Type B pancreatic cell (in vitro differentiated cells): ENCODE measurements at regions not wholly inside any gene's neighbourhood (a gene's known extent, or its start where the extent isn't known, plus 50 kb on each side); places are given as distances from the start of the nearest gene placed in this dataset.

Experiments
- DNase-seq: peaks from one replicate; pipeline ENCODE4 v3.0.0; 2021; ENCODE audit warnings: mixed read lengths; ENCODE audit not compliant: unreplicated experiment; ENCODE audit errors: extremely low spot score
- H3K27ac Mint-ChIP-seq: 2 replicates; pipeline ENCODE4 v1.8.0; 2021; ENCODE audit warnings: mild to moderate bottlenecking, mixed read lengths
- H3K27me3 Mint-ChIP-seq: 2 replicates; pipeline ENCODE4 v1.8.0; 2021; ENCODE audit warnings: mixed read lengths
- H3K36me3 Mint-ChIP-seq: 2 replicates; pipeline ENCODE4 v1.8.0; 2021; ENCODE audit warnings: mixed read lengths
- H3K4me1 Mint-ChIP-seq: one replicate; pipeline ENCODE4 v1.8.0; 2021; ENCODE audit warnings: mixed read lengths; ENCODE audit not compliant: unreplicated experiment
- H3K4me3 Mint-ChIP-seq: 2 replicates; pipeline ENCODE4 v1.8.0; 2021; ENCODE audit warnings: mild to moderate bottlenecking, mixed read lengths
- H3K9me3 Mint-ChIP-seq: 2 replicates; pipeline ENCODE4 v1.8.0; 2021; ENCODE audit warnings: mixed read lengths
- CTCF ChIP-seq: fragments of 200-600 bp; sonication (generic); conservative IDR thresholded peaks from 2 replicates; pipeline ENCODE4 v1.5.0; 2021; ENCODE audit warnings: antibody characterized with exemption, mild to moderate bottlenecking

- no peaks in the 10 kb centered on the region for H3K9me3 Mint-ChIP-seq
- H3K4me3 Mint-ChIP-seq = no peak overlapping the region
- H3K36me3 Mint-ChIP-seq = no peaks in the 10 kb centered on the region
- H3K4me1 Mint-ChIP-seq = peaks cover 17% of the 10 kb centered on the region
- no peak overlapping the region for H3K27ac Mint-ChIP-seq
- peaks cover 17% of the 10 kb centered on the region for H3K27me3 Mint-ChIP-seq
- TF ChIP-seq CTCF = no peak
- no peak for DNase-seq
Measured at GRCh38 chr6:132952031-132952867, 137.9 kb downstream of the RPS12 start.

GRCh38 chr6:132952986-132953385 is 138.6 kb downstream of the RPS12 start:
- no peaks in the 10 kb centered on the region for H3K9me3 Mint-ChIP-seq
- no peak for TF ChIP-seq CTCF
- no peak for DNase-seq
- H3K27ac Mint-ChIP-seq = no peak overlapping the region
- H3K4me3 Mint-ChIP-seq = no peak overlapping the region
- H3K36me3 Mint-ChIP-seq = no peaks in the 10 kb centered on the region
- H3K4me1 Mint-ChIP-seq = peaks cover 17% of the 10 kb centered on the region
- peaks cover 23% of the 10 kb centered on the region for H3K27me3 Mint-ChIP-seq

- TF ChIP-seq CTCF = no peak
- Mint-ChIP-seq H3K27ac (no peak overlapping the region), H3K27me3 (peaks cover 32% of the 10 kb centered on the region), H3K4me1 (peaks cover 17% of the 10 kb centered on the region), H3K4me3 (no peak overlapping the region), H3K36me3 (no peaks in the 10 kb centered on the region), H3K9me3 (no peaks in the 10 kb centered on the region)
- DNase-seq = no peak
Measured at GRCh38 chr6:132954222-132954621, 139.9 kb downstream of the RPS12 start.

- no peaks in the 10 kb centered on the region for H3K36me3 Mint-ChIP-seq
- no peaks in the 10 kb centered on the region for H3K9me3 Mint-ChIP-seq
- H3K27me3 Mint-ChIP-seq = peaks cover 30% of the 10 kb centered on the region
- no peak for DNase-seq
- H3K4me1 Mint-ChIP-seq = peaks cover 12% of the 10 kb centered on the region
- TF ChIP-seq CTCF = no peak
- no peak overlapping the region for H3K27ac Mint-ChIP-seq
- H3K4me3 Mint-ChIP-seq = no peak overlapping the region
Measured at GRCh38 chr6:132954936-132955335, 140.6 kb downstream of the RPS12 start.

GRCh38 chr6:132959639-132960326 is 145.4 kb downstream of the RPS12 start:
- Mint-ChIP-seq H3K4me3 (no peak overlapping the region), H3K27ac (no peak overlapping the region), H3K27me3 (peaks cover 26% of the 10 kb centered on the region), H3K9me3 (no peaks in the 10 kb centered on the region), H3K4me1 (peaks cover 10% of the 10 kb centered on the region), H3K36me3 (no peaks in the 10 kb centered on the region)
- no peak for TF ChIP-seq CTCF
- no peak for DNase-seq
